ENCODE measurements at regions not wholly inside any gene's neighbourhood (a gene's known extent, or its start where the extent isn't known, plus 50 kb on each side); places are given as distances from the start of the nearest gene placed in this dataset.

DNA sequence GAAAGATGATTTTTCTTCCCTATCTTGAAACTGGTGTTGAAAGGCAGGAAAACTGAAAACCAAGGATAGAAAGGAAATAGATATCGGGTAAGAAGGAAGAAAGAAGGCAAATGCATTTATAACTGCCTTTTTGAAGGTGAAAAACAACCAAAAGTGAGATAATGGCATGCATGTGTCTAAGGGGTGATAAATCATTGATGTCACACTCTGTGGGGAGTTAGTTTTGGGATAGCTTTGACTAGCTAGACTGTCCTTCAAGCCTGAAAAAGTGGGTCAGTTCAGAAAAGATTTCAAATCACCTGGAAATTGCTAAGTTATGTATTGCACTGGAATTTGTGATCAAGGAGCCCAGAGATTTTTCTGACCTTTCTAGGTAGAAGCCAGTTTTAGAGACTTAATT, 142.2 kb upstream of the UMPS start:
- TF ChIP-seq, protein P1, sequence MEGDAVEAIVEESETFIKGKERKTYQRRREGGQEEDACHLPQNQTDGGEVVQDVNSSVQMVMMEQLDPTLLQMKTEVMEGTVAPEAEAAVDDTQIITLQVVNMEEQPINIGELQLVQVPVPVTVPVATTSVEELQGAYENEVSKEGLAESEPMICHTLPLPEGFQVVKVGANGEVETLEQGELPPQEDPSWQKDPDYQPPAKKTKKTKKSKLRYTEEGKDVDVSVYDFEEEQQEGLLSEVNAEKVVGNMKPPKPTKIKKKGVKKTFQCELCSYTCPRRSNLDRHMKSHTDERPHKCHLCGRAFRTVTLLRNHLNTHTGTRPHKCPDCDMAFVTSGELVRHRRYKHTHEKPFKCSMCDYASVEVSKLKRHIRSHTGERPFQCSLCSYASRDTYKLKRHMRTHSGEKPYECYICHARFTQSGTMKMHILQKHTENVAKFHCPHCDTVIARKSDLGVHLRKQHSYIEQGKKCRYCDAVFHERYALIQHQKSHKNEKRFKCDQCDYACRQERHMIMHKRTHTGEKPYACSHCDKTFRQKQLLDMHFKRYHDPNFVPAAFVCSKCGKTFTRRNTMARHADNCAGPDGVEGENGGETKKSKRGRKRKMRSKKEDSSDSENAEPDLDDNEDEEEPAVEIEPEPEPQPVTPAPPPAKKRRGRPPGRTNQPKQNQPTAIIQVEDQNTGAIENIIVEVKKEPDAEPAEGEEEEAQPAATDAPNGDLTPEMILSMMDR (conservative IDR thresholded peaks at IDR 0.05; ENCODE audit: low read depth, low read length), result no peak
- no peak overlapping the region for H3K4me3 ChIP-seq (ENCODE audit: low read depth, low read length)
- no peak for DNase-seq (ENCODE audit: low read depth)

DNA sequence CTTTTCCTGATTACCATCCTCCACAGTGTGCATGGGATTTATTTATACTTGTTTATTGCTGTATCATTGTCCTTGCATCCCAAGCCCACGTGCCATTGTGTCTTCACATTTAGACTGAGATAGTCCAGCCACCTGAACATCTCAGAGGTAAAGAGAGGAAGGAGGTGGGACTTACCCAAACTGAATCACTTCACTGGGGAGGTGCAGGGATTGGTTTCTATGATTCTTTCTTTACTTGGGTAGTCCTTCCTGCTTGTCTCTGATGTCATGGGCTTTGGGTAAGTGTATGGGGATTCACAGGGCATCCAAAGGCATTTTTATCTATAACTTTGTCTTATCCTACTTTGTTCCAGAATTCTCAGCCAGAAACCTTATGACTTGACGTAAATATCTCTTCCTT, 141.5 kb upstream of the UMPS start:
- no peak overlapping the region for H3K4me3 ChIP-seq (ENCODE audit: low read depth, low read length)
- no peak for DNase-seq (ENCODE audit: low read depth)
- TF ChIP-seq, protein P1 (conservative IDR thresholded peaks at IDR 0.05; ENCODE audit: low read depth, low read length), result no peak

DNA sequence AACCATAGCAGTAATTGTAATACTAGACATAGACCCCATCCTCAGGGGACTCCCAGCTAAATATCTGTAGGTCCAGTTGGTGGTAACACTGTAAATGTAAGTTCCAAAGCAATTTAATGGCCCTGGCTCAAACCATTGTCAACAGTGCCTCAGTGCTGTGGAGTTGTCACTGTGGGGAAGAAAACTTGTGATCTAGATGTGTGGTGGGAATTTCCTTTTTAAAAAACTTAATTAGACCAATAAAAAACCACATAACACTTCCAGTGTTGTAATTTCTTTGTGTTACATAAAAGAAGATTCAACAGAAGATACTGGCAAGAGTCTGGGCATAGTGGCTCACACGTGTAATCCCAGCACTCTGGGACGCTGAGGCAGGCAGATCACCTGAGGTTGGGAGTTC, 138.6 kb upstream of the UMPS start:
- TF ChIP-seq, protein P1 (conservative IDR thresholded peaks at IDR 0.05; ENCODE audit: low read depth, low read length), result no peak
- DNase-seq (ENCODE audit: low read depth), result no peak

DNA sequence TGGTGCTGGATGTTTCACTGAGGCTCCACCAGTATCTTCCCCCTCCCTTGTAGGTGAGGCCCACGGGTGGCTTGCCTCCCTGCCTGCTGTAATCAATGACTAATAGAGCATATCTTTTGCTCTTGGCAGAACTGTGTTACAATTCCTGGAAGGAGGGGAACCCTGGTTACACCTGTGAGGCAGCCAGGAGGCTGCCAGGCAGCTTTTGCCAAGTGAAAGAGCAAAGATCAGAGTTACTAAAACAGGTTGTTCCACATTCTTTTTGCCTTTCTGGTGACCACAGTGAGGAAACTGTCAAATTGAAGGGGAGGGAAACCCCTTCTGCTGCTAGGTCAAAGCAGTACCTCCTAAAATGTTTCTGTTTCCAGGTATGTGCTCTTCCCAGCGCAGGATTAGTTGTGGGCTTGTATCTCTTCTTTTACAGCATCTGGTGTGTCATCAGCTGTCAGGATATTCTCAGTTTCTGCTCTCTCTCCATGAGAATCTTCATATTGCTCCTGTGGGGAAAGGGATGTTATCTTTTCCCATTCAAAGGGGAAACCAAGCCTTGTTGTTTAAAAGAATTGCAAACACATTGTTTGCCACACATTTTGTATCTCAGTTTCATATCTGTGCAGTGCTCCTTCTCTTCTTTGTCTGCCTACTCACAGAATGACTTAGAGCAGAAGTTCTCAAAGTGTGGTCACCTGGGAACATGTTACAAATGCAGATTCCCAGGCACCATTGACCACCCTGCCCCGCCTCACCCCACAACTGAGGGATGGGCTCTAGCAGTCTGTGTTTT, 137.4 kb upstream of the UMPS start:
- H3K4me3 ChIP-seq (ENCODE audit: low read depth, low read length), result no peak overlapping the region
- no peak for DNase-seq (ENCODE audit: low read depth)

More for the DNA sequence above, 138.6 kb upstream of the UMPS start:
- H3K4me3 ChIP-seq (ENCODE audit: low read depth, low read length), result no peak overlapping the region

DNA sequence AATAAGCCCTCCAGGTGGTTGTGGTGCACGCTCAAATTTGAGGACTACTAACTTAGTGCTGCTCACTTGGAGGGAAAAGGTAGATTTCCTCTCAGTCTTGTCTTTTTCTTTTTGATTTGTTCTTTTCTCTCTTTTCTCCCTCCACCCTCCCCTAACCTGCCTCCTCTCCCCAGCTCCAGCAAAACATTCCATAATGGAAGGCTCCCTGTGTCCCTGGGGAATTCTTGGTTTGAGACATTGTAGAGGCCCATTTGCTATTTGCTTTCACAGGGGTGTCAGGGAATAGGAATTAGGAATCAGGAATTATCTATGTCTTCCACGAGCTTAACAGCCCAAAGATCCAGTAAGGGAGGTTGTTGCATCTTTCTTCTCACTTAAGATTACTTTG, 136.8 kb upstream of the UMPS start:
- TF ChIP-seq, protein P1 (conservative IDR thresholded peaks at IDR 0.05; ENCODE audit: low read depth, low read length), result no peak
- H3K4me3 ChIP-seq (ENCODE audit: low read depth, low read length), result no peak overlapping the region
- no peak for DNase-seq (ENCODE audit: low read depth)

More for the DNA sequence above, 137.4 kb upstream of the UMPS start:
- TF ChIP-seq, protein P1 (conservative IDR thresholded peaks at IDR 0.05; ENCODE audit: low read depth, low read length), result no peak

DNA sequence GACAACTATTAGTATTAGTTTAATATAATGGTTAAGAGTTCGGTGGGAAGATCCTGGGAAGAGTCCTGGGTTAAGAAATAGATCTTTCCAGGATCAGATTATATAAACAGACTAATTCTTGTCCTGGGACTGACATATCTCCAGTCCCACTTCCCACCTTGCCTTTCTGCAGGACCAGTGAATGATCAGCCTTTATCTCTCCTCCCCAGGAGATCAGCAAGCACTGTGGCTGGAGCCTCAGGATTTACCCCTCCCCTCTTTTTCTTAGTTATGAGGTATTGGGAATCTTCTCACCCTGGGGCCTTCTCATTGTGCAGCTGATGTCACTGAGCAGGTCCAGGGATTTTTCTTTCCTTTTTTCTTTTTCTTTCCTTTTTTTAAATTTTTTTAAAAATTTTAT, 135.7 kb upstream of the UMPS start:
- no peak for DNase-seq (ENCODE audit: low read depth)
- TF ChIP-seq, protein P1 (conservative IDR thresholded peaks at IDR 0.05; ENCODE audit: low read depth, low read length), result no peak
- no peak overlapping the region for H3K4me3 ChIP-seq (ENCODE audit: low read depth, low read length)

DNA sequence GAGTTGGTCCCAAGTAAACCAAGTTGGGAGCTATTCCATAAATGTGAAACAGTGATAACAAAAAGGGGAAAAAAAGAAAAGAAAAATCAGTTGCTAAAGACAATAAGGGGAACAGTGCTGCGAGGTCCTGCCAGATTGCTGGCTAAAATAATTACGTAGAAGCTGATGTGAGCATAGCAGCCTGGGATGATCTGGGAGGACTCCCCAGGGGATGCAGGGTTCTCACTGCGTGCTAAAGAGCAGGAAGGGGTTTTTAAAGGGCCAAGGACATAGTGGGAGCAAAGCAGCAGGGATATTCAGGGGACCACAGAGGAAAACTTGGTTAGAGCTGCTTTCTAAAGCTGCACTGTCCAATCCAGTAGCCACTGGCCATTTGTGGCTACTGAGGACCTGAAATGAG, 133.0 kb upstream of the UMPS start:
- H3K4me3 ChIP-seq (ENCODE audit: low read depth, low read length), result no peak overlapping the region
- TF ChIP-seq, protein P1 (conservative IDR thresholded peaks at IDR 0.05; ENCODE audit: low read depth, low read length), result no peak
- DNase-seq (ENCODE audit: low read depth), result no peak

Data from epithelial cell of proximal tubule (primary cell).